Endothelial cell of umbilical vein (primary cell): ENCODE measurements at regions not wholly inside any gene's neighbourhood (a gene's known extent, or its start where the extent isn't known, plus 50 kb on each side); places are given as distances from the start of the nearest gene placed in this dataset.

Experiments used
- BruUV-seq: library from RNA; stranded (reverse); fragments of 400-500 nt; replicated peaks from 2 replicates; lab custom pipeline; 2021; lab: Mats Ljungman, UMichigan
- CTCF ChIA-PET: fragments of 300-600, 350-600 bp; sonication (Branson Sonifier 250); formaldehyde crosslinking; loops from one replicate; lab custom pipeline; 2021; ENCODE audit warnings: antibody characterized with exemption, inconsistent platforms; lab: Charles Lee
- POLR2A ChIA-PET: fragments of 300-600, 350-600 bp; sonication (Branson Sonifier 250); formaldehyde crosslinking; loops from one replicate; lab custom pipeline; 2021; ENCODE audit warnings: antibody characterized with exemption, inconsistent platforms; lab: Charles Lee
- DNase-seq: peaks from one replicate; pipeline ENCODE4 v3.0.0-alpha.2; 2011; ENCODE audit warnings: low read depth, low spot score
- FAIRE-seq: peaks from 2 replicates; lab custom pipeline; 2011; peaks lifted over from hg19 to GRCh38; lab: Jason Lieb, UNC
- H2AFZ ChIP-seq: 2 replicates; pipeline ENCODE4 v1.6.0; 2012; ENCODE audit warnings: low read depth, low read length, control low read depth, inconsistent platforms
- H3K27ac ChIP-seq: 2 replicates; pipeline ENCODE4 v1.5.1; 2011; ENCODE audit warnings: low read depth, mild to moderate bottlenecking, control low read depth, low read length, moderate library complexity; ENCODE audit not compliant: insufficient read depth
- H3K27me3 ChIP-seq, 2 experiments: 2 replicates each; pipeline versions ENCODE4 v1.6.0 to v1.6.1; 2011; ENCODE audit warnings: low read length in 2 of 2, mixed read lengths in 1 of 2; ENCODE audit not compliant: control insufficient read depth in 2 of 2, insufficient read depth in 2 of 2
- H3K36me3 ChIP-seq, 2 experiments: 2 replicates in 1 of 2; 3 replicates in 1 of 2; pipeline ENCODE4 v1.5.1; 2011; ENCODE audit warnings: low read length in 2 of 2, mild to moderate bottlenecking in 1 of 2, moderate library complexity in 1 of 2; ENCODE audit not compliant: control insufficient read depth in 2 of 2, insufficient read depth in 2 of 2; ENCODE audit errors: extremely low read depth in 1 of 2
- H3K4me1 ChIP-seq: 3 replicates; pipeline ENCODE4 v1.5.1; 2011; ENCODE audit warnings: mild to moderate bottlenecking, low read length; ENCODE audit not compliant: control insufficient read depth, insufficient read depth; ENCODE audit errors: extremely low read depth
- H3K4me2 ChIP-seq: 2 replicates; pipeline ENCODE4 v1.6.1; 2011; ENCODE audit warnings: low read length, control low read depth, mixed read lengths; ENCODE audit not compliant: insufficient read depth
- H3K4me3 ChIP-seq, 3 experiments: fragments of 200-600 bp in 1 of 3; sonication (generic), shearing (Covaris generic) in 1 of 3; replicated peaks in 1 of 3; 2 replicates each; pipeline ENCODE4 v1.5.1; 2011 to 2016; ENCODE audit warnings: control low read depth in 3 of 3, low read length in 3 of 3, mild to moderate bottlenecking in 2 of 3, inconsistent platforms in 1 of 3, low read depth in 1 of 3, moderate library complexity in 1 of 3; ENCODE audit not compliant: insufficient read depth in 1 of 3
- H3K79me2 ChIP-seq: 2 replicates; pipeline ENCODE4 v1.6.0; 2012; ENCODE audit warnings: low read length, inconsistent platforms; ENCODE audit not compliant: control insufficient read depth, insufficient read depth
- H3K9ac ChIP-seq: replicated peaks from 2 replicates; pipeline ENCODE3; 2011; ENCODE audit warnings: low read length, control low read depth; ENCODE audit not compliant: insufficient read depth; ENCODE audit errors: extremely low read depth
- H3K9me1 ChIP-seq: replicated peaks from 3 replicates; pipeline ENCODE4 v1.6.0; 2011; ENCODE audit warnings: mild to moderate bottlenecking, low read length; ENCODE audit not compliant: control insufficient read depth, insufficient read depth; ENCODE audit errors: extremely low read depth
- H3K9me3 ChIP-seq: replicated peaks from 2 replicates; pipeline ENCODE4 v1.5.1; 2012; ENCODE audit warnings: low read length, inconsistent platforms; ENCODE audit not compliant: control insufficient read depth, insufficient read depth
- H4K20me1 ChIP-seq: replicated peaks from 2 replicates; pipeline ENCODE3; 2011; ENCODE audit warnings: mild to moderate bottlenecking, low read length; ENCODE audit not compliant: control insufficient read depth, insufficient read depth; ENCODE audit errors: extremely low read depth
- CTCF ChIP-seq, 2 donors: IDR thresholded peaks; 1 replicate in 1 of 2; 2 replicates in 1 of 2; pipeline ENCODE4 v1.5.1; 2011; ENCODE audit warnings: low read length in 2 of 2, mild to moderate bottlenecking in 2 of 2, moderate library complexity in 2 of 2, control low read depth in 1 of 2, inconsistent platforms in 1 of 2, low read depth in 1 of 2; ENCODE audit not compliant: insufficient read depth in 1 of 2; ENCODE audit errors: extremely low read depth in 1 of 2
- EZH2 ChIP-seq: IDR thresholded peaks from 2 replicates; pipeline ENCODE4 v1.6.1; 2012; ENCODE audit warnings: borderline replicate concordance, low read depth, mild to moderate bottlenecking, moderate library complexity, low read length, inconsistent platforms; ENCODE audit not compliant: severe bottlenecking
- FOS ChIP-seq: IDR thresholded peaks from 2 replicates; pipeline ENCODE4 v1.6.1; 2011; ENCODE audit warnings: mild to moderate bottlenecking, low read length, moderate library complexity, borderline replicate concordance; ENCODE audit not compliant: insufficient read depth
- GATA2 ChIP-seq: IDR thresholded peaks from 2 replicates; pipeline ENCODE4 v1.7.0; 2011; ENCODE audit warnings: low read depth, mild to moderate bottlenecking, moderate library complexity, mixed read lengths, low read length; ENCODE audit not compliant: insufficient read length, insufficient read depth
- JUN ChIP-seq: IDR thresholded peaks from 2 replicates; pipeline ENCODE4 v1.6.1; 2011; ENCODE audit warnings: borderline replicate concordance, low read depth; ENCODE audit not compliant: insufficient read length, insufficient read depth
- MAX ChIP-seq: IDR thresholded peaks from 2 replicates; pipeline ENCODE4 v1.6.1; 2011; ENCODE audit not compliant: insufficient read depth, insufficient read length
- MYC ChIP-seq: IDR thresholded peaks from one replicate; pipeline ENCODE4 v1.6.1; 2011; ENCODE audit warnings: mild to moderate bottlenecking, low read depth, low read length
- POLR2A ChIP-seq: IDR thresholded peaks from 2 replicates; pipeline ENCODE4 v1.6.1; 2012; ENCODE audit warnings: low read depth, mild to moderate bottlenecking, control low read depth, low read length
- POLR2AphosphoS5 ChIP-seq: IDR thresholded peaks from 2 replicates; pipeline ENCODE4 v1.6.1; 2012; ENCODE audit warnings: low read depth, mild to moderate bottlenecking, control low read depth, low read length, moderate library complexity; ENCODE audit not compliant: insufficient read depth
- dilution Hi-C: fragments of 300-500 bp; cut with MboI; formaldehyde crosslinking; loops from one replicate; pipeline ENCODE4 v1.15.0; 2019; ENCODE audit warnings: low sequenced_read_pairs; ENCODE audit not compliant: extremely low pct_ligation_motif_present
- intact Hi-C: fragments of 100-400 bp; cut with micrococcal nuclease; formaldehyde crosslinking; loops from one replicate; pipeline ENCODE4 v1.10.0; 2022

- Histone ChIP-seq H3K79me2 (no peaks in the 10 kb centered on the region), H3K9me3 (no peaks in the 10 kb centered on the region), H3K36me3 (no peaks in the 10 kb centered on the region), H3K4me3 (no peak overlapping the region), H4K20me1 (no peaks in the 10 kb centered on the region), H3K9me1 (no peaks in the 10 kb centered on the region), H3K9ac (no peak overlapping the region), H3K27ac (no peak overlapping the region), H2AFZ (no peak overlapping the region), H3K4me2 (no peak overlapping the region), H3K4me1 (no peaks in the 10 kb centered on the region), H3K27me3 (no peaks in the 10 kb centered on the region)
- BruUV-seq = no TSS peak
- ChIA-PET CTCF (interaction anchor here (1.7 kb wide), 1 partner anchor 27 kb away, joined by 4 read pairs; no protein-coding TSS in a partner anchor), POLR2A (no interaction called here)
- TF ChIP-seq CTCF (IDR thresholded peaks at IDR 0.05; ENCODE audit: extremely low read depth in 1 of 2, insufficient read depth in 1 of 2, low read depth in 1 of 2, low read length in 2 of 2) (no peak), JUN (no peak), EZH2 (no peak), FOS (no peak), GATA2 (no peak), POLR2AphosphoS5 (no peak), POLR2A (no peak), MAX (no peak), MYC (no peak)
- DNase-seq (no peak), FAIRE-seq (no peak)
- dilution Hi-C loops (no loop called here), intact Hi-C loops (no loop called here)
Measured at GRCh38 chr6:145405006-145405551, 330.2 kb downstream of the EPM2A start.
